ENCODE measurements at regions not wholly inside any gene's neighbourhood (a gene's known extent, or its start where the extent isn't known, plus 50 kb on each side); places are given as distances from the start of the nearest gene placed in this dataset.

GRCh38 chr2:67038195-67038594 is 358.9 kb upstream of the ETAA1 start:
- Mint-ChIP-seq H3K27ac (no peak overlapping the region), H3K4me3 (no peak overlapping the region), H3K9me3 (ENCODE audit: insufficient read depth) (no peaks in the 10 kb centered on the region), H3K4me1 (no peaks in the 10 kb centered on the region), H3K27me3 (peaks cover 3% of the 10 kb centered on the region)
- DNase-seq (no peak), ATAC-seq (ENCODE audit: low read depth) (no peak)
- ChIA-PET POLR2A (no interaction called here), CTCF (no interaction called here)
- TF ChIP-seq CTCF (IDR thresholded peaks at IDR 0.05): no peak
- no peak for TF ChIP-seq EZH2 (IDR thresholded peaks at IDR 0.05; ENCODE audit: borderline replicate concordance, insufficient read depth, low read depth, low read length, poor library complexity, severe bottlenecking)
- no peaks in the 10 kb centered on the region for H3K36me3 ChIP-seq (replicated peaks in 1 of 2; ENCODE audit: control extremely low read depth in 1 of 2, control insufficient read depth in 1 of 2, extremely low read depth in 1 of 2, insufficient read depth in 2 of 2, low read length in 1 of 2)
- H3K27me3 ChIP-seq (replicated peaks in 1 of 4; ENCODE audit: control extremely low read depth in 1 of 4, control insufficient read depth in 3 of 4, insufficient read depth in 4 of 4, low read length in 3 of 4): no peaks in the 10 kb centered on the region
- 80% methylated on average over 2 of the region's 3 CpGs for WGBS (ENCODE audit: insufficient coverage)
- no peak overlapping the region for H3K4me3 ChIP-seq (ENCODE audit: control extremely low read depth in 1 of 5, extremely low read depth in 1 of 5, insufficient read depth in 1 of 5, low read depth in 2 of 5, low read length in 4 of 5)
- no peaks in the 10 kb centered on the region for H3K9me3 ChIP-seq (ENCODE audit: control extremely low read depth in 1 of 3, control insufficient read depth in 2 of 3, insufficient read depth in 1 of 3, low read length in 2 of 3)
- H2AFZ ChIP-seq (ENCODE audit: insufficient read depth, low read depth, low read length, poor library complexity, severe bottlenecking): no peak overlapping the region
- H4K20me1 ChIP-seq (ENCODE audit: control insufficient read depth, insufficient read depth, low read length, poor library complexity, severe bottlenecking): no peaks in the 10 kb centered on the region
- H3K4me1 ChIP-seq (ENCODE audit: control insufficient read depth in 2 of 2, insufficient read depth in 2 of 2, low read length in 2 of 2): no peaks in the 10 kb centered on the region
- H3K79me2 ChIP-seq (ENCODE audit: control insufficient read depth, insufficient read depth, low read length): no peaks in the 10 kb centered on the region
- no peak overlapping the region for H3K27ac ChIP-seq (ENCODE audit: low read length in 2 of 2)
- no peak overlapping the region for H3K4me2 ChIP-seq (replicated peaks; ENCODE audit: low read depth, low read length, poor library complexity, severe bottlenecking)
- intact Hi-C loops (cut with micrococcal nuclease): no loop called here
- no peak overlapping the region for H3K9ac ChIP-seq (ENCODE audit: low read length)

GRCh38 chr2:67039058-67039457 is 358.1 kb upstream of the ETAA1 start:
- POLR2A ChIA-PET: no interaction called here
- Mint-ChIP-seq H3K4me3 (no peak overlapping the region), H3K27me3 (peaks cover 3% of the 10 kb centered on the region), H3K27ac (no peak overlapping the region), H3K9me3 (ENCODE audit: insufficient read depth) (no peaks in the 10 kb centered on the region), H3K4me1 (no peaks in the 10 kb centered on the region)
- Histone ChIP-seq H3K4me2 (replicated peaks; ENCODE audit: low read depth, low read length, poor library complexity, severe bottlenecking) (no peak overlapping the region), H3K27ac (ENCODE audit: low read length in 2 of 2) (no peak overlapping the region), H2AFZ (ENCODE audit: insufficient read depth, low read depth, low read length, poor library complexity, severe bottlenecking) (no peak overlapping the region), H3K9ac (ENCODE audit: low read length) (no peak overlapping the region), H3K4me1 (ENCODE audit: control insufficient read depth in 2 of 2, insufficient read depth in 2 of 2, low read length in 2 of 2) (no peaks in the 10 kb centered on the region), H3K79me2 (ENCODE audit: control insufficient read depth, insufficient read depth, low read length) (no peaks in the 10 kb centered on the region), H3K27me3 (replicated peaks in 1 of 4; ENCODE audit: control extremely low read depth in 1 of 4, control insufficient read depth in 3 of 4, insufficient read depth in 4 of 4, low read length in 3 of 4) (no peaks in the 10 kb centered on the region), H3K9me3 (ENCODE audit: control extremely low read depth in 1 of 3, control insufficient read depth in 2 of 3, insufficient read depth in 1 of 3, low read length in 2 of 3) (no peaks in the 10 kb centered on the region), H3K4me3 (ENCODE audit: control extremely low read depth in 1 of 5, extremely low read depth in 1 of 5, insufficient read depth in 1 of 5, low read depth in 2 of 5, low read length in 4 of 5) (no peak overlapping the region), H3K36me3 (replicated peaks in 1 of 2; ENCODE audit: control extremely low read depth in 1 of 2, control insufficient read depth in 1 of 2, extremely low read depth in 1 of 2, insufficient read depth in 2 of 2, low read length in 1 of 2) (no peaks in the 10 kb centered on the region), H4K20me1 (ENCODE audit: control insufficient read depth, insufficient read depth, low read length, poor library complexity, severe bottlenecking) (no peaks in the 10 kb centered on the region)
- ATAC-seq (ENCODE audit: low read depth) (no peak), DNase-seq (no peak)
- no CpG with 5 or more reads among the region's 3 CpGs for WGBS (ENCODE audit: insufficient coverage)
- CTCF ChIA-PET: no interaction called here
- TF ChIP-seq EZH2 (IDR thresholded peaks at IDR 0.05; ENCODE audit: borderline replicate concordance, insufficient read depth, low read depth, low read length, poor library complexity, severe bottlenecking): no peak
- no peak for TF ChIP-seq CTCF (IDR thresholded peaks at IDR 0.05)
- intact Hi-C loops (cut with micrococcal nuclease): no loop called here
